ENCODE measurements at regions not wholly inside any gene's neighbourhood (a gene's known extent, or its start where the extent isn't known, plus 50 kb on each side); places are given as distances from the start of the nearest gene placed in this dataset.

DNA sequence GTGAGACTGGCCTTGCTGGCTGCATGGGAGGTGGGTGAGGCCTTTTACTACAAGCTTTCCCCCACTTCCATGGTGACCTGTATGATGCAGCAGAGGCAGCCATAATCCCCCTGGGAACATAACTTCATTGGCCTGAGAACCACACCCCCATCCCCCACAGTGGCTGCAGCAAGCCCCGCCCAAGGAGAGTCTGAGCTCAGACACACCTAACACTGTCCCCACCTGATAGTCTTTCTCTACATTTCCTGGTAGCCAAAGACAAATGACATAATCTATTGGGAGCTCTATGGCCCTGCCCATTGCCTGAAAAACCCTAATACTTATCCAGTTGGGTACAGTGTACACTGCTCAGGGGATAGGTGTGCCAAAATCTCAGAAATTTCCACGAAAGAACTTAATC, 62.6 kb downstream of the GLUD2 start:
- no peak for ATAC-seq (ENCODE audit: poor library complexity)
- H3K4me3 ChIP-seq (ENCODE audit: low read length): no peak overlapping the region
- Mint-ChIP-seq H3K4me3 (no peak overlapping the region), H3K36me3 (ENCODE audit: low read depth) (no peaks in the 10 kb centered on the region), H3K4me1 (ENCODE audit: low read depth) (no peaks in the 10 kb centered on the region), H3K27me3 (no peaks in the 10 kb centered on the region), H3K27ac (no peak overlapping the region), H3K9me3 (no peaks in the 10 kb centered on the region)
- ChIA-PET CTCF (no interaction called here), POLR2A (no interaction called here)
- no peak for DNase-seq
- no peak overlapping the region for H3K27ac ChIP-seq (ENCODE audit: low read depth in 1 of 2, low read length in 2 of 2)
- intact Hi-C loops (cut with DNase I, micrococcal nuclease): no loop called here
- H3K4me1 ChIP-seq (ENCODE audit: insufficient read depth, low read length): no peaks in the 10 kb centered on the region
- no peaks in the 10 kb centered on the region for H3K27me3 ChIP-seq (ENCODE audit: control insufficient read depth in 1 of 2, insufficient read depth in 2 of 2, low read length in 2 of 2)
- peaks cover 0 to 3% of the 10 kb centered on the region in 2 experiments for H3K9me3 ChIP-seq (ENCODE audit: control insufficient read depth in 1 of 2, insufficient read depth in 1 of 2, low read length in 2 of 2)
- TF ChIP-seq, protein P1, sequence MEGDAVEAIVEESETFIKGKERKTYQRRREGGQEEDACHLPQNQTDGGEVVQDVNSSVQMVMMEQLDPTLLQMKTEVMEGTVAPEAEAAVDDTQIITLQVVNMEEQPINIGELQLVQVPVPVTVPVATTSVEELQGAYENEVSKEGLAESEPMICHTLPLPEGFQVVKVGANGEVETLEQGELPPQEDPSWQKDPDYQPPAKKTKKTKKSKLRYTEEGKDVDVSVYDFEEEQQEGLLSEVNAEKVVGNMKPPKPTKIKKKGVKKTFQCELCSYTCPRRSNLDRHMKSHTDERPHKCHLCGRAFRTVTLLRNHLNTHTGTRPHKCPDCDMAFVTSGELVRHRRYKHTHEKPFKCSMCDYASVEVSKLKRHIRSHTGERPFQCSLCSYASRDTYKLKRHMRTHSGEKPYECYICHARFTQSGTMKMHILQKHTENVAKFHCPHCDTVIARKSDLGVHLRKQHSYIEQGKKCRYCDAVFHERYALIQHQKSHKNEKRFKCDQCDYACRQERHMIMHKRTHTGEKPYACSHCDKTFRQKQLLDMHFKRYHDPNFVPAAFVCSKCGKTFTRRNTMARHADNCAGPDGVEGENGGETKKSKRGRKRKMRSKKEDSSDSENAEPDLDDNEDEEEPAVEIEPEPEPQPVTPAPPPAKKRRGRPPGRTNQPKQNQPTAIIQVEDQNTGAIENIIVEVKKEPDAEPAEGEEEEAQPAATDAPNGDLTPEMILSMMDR (IDR thresholded peaks at IDR 0.05): no peak
- no peaks in the 10 kb centered on the region for H3K36me3 ChIP-seq (ENCODE audit: insufficient read depth, low read length)

DNA sequence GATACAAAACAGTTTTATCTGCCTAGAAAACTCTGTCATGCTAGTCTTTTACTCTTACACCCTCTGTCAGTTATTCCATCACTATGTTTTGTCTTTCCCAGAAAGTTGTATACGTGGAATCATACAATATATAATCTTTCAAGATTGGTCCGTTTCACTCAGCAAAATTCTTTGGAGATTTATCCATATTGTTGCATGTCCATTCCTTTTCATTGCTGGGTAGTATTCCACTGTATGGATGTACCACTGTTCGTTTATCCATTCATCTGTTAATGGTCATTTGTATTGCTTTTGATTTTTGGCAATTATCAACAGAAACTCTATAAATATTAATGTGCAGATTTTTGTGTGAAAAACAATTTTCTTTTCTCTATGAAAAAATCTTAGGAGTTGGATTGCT, 63.1 kb downstream of the GLUD2 start:
- TF ChIP-seq, protein P1 (IDR thresholded peaks at IDR 0.05): no peak
- H3K27me3 ChIP-seq (ENCODE audit: control insufficient read depth in 1 of 2, insufficient read depth in 2 of 2, low read length in 2 of 2): no peaks in the 10 kb centered on the region
- peaks cover 0 to 3% of the 10 kb centered on the region in 2 experiments for H3K9me3 ChIP-seq (ENCODE audit: control insufficient read depth in 1 of 2, insufficient read depth in 1 of 2, low read length in 2 of 2)
- no peaks in the 10 kb centered on the region for H3K4me1 Mint-ChIP-seq (ENCODE audit: low read depth)
- H3K27me3 Mint-ChIP-seq: no peaks in the 10 kb centered on the region
- DNase-seq (no peak), ATAC-seq (ENCODE audit: poor library complexity) (no peak)
- H3K4me3 Mint-ChIP-seq: no peak overlapping the region
- no peaks in the 10 kb centered on the region for H3K4me1 ChIP-seq (ENCODE audit: insufficient read depth, low read length)
- intact Hi-C loops (cut with DNase I, micrococcal nuclease): no loop called here
- ChIA-PET POLR2A (no interaction called here), CTCF (no interaction called here)
- no peaks in the 10 kb centered on the region for H3K36me3 ChIP-seq (ENCODE audit: insufficient read depth, low read length)
- no peaks in the 10 kb centered on the region for H3K36me3 Mint-ChIP-seq (ENCODE audit: low read depth)
- H3K27ac Mint-ChIP-seq: no peak overlapping the region
- H3K9me3 Mint-ChIP-seq: no peaks in the 10 kb centered on the region
- no peak overlapping the region for H3K4me3 ChIP-seq (ENCODE audit: low read length)
- no peak overlapping the region for H3K27ac ChIP-seq (ENCODE audit: low read depth in 1 of 2, low read length in 2 of 2)

DNA sequence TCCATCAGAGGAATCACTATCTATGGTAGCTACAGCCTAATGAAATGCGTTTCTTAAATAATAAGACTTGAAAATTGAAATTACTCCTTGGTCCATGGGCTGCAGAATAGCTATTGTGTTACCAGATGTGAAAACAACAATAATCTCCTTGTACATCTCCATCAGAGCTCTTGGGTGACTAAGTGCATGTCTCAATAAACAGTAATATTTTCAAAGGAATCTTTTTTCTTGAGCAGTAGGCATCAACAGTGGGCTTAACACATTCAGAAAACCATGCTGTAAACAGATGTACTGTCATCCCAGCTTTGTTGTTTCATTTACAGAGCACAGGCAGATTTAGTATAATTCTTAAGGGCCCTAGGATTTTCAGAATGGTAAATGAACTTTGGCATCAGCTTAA, 67.3 kb downstream of the GLUD2 start:
- Histone ChIP-seq H3K9me3 (ENCODE audit: control insufficient read depth in 1 of 2, insufficient read depth in 1 of 2, low read length in 2 of 2) (no peaks in the 10 kb centered on the region), H3K27ac (ENCODE audit: low read depth in 1 of 2, low read length in 2 of 2) (no peak overlapping the region), H3K27me3 (ENCODE audit: control insufficient read depth in 1 of 2, insufficient read depth in 2 of 2, low read length in 2 of 2) (no peaks in the 10 kb centered on the region), H3K4me1 (ENCODE audit: insufficient read depth, low read length) (no peaks in the 10 kb centered on the region), H3K36me3 (ENCODE audit: insufficient read depth, low read length) (no peaks in the 10 kb centered on the region), H3K4me3 (ENCODE audit: low read length) (no peak overlapping the region)
- Mint-ChIP-seq H3K9me3 (no peaks in the 10 kb centered on the region), H3K4me3 (no peak overlapping the region), H3K4me1 (ENCODE audit: low read depth) (no peaks in the 10 kb centered on the region), H3K36me3 (ENCODE audit: low read depth) (no peaks in the 10 kb centered on the region), H3K27ac (no peak overlapping the region), H3K27me3 (no peaks in the 10 kb centered on the region)
- no peak for ATAC-seq (ENCODE audit: poor library complexity)
- CTCF ChIA-PET: no interaction called here
- intact Hi-C loops (cut with DNase I, micrococcal nuclease): no loop called here
- POLR2A ChIA-PET: no interaction called here
- DNase-seq: no peak
- TF ChIP-seq, protein P1 (IDR thresholded peaks at IDR 0.05): no peak
